Neural progenitor cell (in vitro differentiated cells): ENCODE measurements at regions not wholly inside any gene's neighbourhood (a gene's known extent, or its start where the extent isn't known, plus 50 kb on each side); places are given as distances from the start of the nearest gene placed in this dataset.
"Not testable (repeated sequence)": the region's sequence is repeated elsewhere in the genome, so short reads cannot be mapped to it uniquely, and the experiment has no call there.

Experiments used
- DNase-seq: peaks from one replicate; pipeline ENCODE4 v3.0.0-alpha.2; 2016; ENCODE audit warnings: low spot score
- H2AFZ ChIP-seq: fragments of 200-600 bp; sonication (generic); replicated peaks from 2 replicates; pipeline ENCODE4 v1.6.1; 2016; ENCODE audit warnings: antibody characterized with exemption
- H3F3A ChIP-seq: fragments of 200-600 bp; sonication (generic); 2 replicates; pipeline ENCODE4 v1.6.1; 2016; ENCODE audit warnings: antibody characterized with exemption, low read depth
- H3K27ac ChIP-seq: fragments of 200-600 bp; sonication (generic); 2 replicates; pipeline ENCODE4 v1.5.1; 2016; ENCODE audit warnings: mild to moderate bottlenecking
- H3K27me3 ChIP-seq: fragments of 200-600 bp; sonication (generic); 2 replicates; pipeline ENCODE4 v1.6.1; 2016; ENCODE audit warnings: mild to moderate bottlenecking, moderate library complexity
- H3K36me3 ChIP-seq: fragments of 200-600 bp; sonication (generic); 2 replicates; pipeline ENCODE4 v1.5.1; 2016
- H3K4me1 ChIP-seq: fragments of 200-600 bp; sonication (generic); 2 replicates; pipeline ENCODE4 v1.6.1; 2016; ENCODE audit warnings: mixed run types
- H3K4me2 ChIP-seq: fragments of 200-600 bp; sonication (generic); 2 replicates; pipeline ENCODE4 v1.6.1; 2016
- H3K4me3 ChIP-seq: fragments of 200-600 bp; sonication (generic); 2 replicates; pipeline ENCODE4 v1.5.1; 2016
- H3K79me2 ChIP-seq: fragments of 200-600 bp; sonication (generic); 2 replicates; pipeline ENCODE4 v1.6.1; 2016; ENCODE audit warnings: low read depth
- H3K9ac ChIP-seq: fragments of 200-600 bp; sonication (generic); 2 replicates; pipeline ENCODE4 v1.6.1; 2016
- H3K9me3 ChIP-seq: fragments of 200-600 bp; sonication (generic); 2 replicates; pipeline ENCODE4 v1.5.1; 2016; ENCODE audit warnings: low read depth
- H4K20me1 ChIP-seq: fragments of 200-600 bp; sonication (generic); 2 replicates; pipeline ENCODE4 v1.6.1; 2016; ENCODE audit warnings: low read depth
- H3K27ac Mint-ChIP-seq: 3 replicates; pipeline ENCODE4 v1.8.0; 2021; ENCODE audit warnings: mixed read lengths
- H3K27me3 Mint-ChIP-seq: 2 replicates; pipeline ENCODE4 v1.8.0; 2022; ENCODE audit warnings: low read depth, mild to moderate bottlenecking, inconsistent platforms, moderate library complexity, mixed read lengths; ENCODE audit not compliant: insufficient read depth
- H3K36me3 Mint-ChIP-seq: 3 replicates; pipeline ENCODE4 v1.8.0; 2021; ENCODE audit warnings: mixed read lengths
- H3K4me1 Mint-ChIP-seq: 3 replicates; pipeline ENCODE4 v1.8.0; 2021; ENCODE audit warnings: mixed read lengths
- H3K4me3 Mint-ChIP-seq: 3 replicates; pipeline ENCODE4 v1.8.0; 2021; ENCODE audit warnings: mild to moderate bottlenecking, moderate library complexity, mixed read lengths
- H3K9me3 Mint-ChIP-seq: 3 replicates; pipeline ENCODE4 v1.8.0; 2020; ENCODE audit warnings: mixed read lengths
- CTCF ChIP-seq: fragments of 200-600 bp; sonication (generic); IDR thresholded peaks from 2 replicates; pipeline ENCODE4 v1.5.1; 2017; ENCODE audit warnings: antibody characterized with exemption, mild to moderate bottlenecking
- EZH2 ChIP-seq: fragments of 200-600 bp; sonication (generic); IDR thresholded peaks from 2 replicates; pipeline ENCODE4 v1.6.1; 2017; ENCODE audit warnings: antibody characterized with exemption, mild to moderate bottlenecking, moderate library complexity
- EZH2phosphoT487 ChIP-seq: fragments of 200-600 bp; sonication (generic); IDR thresholded peaks from 2 replicates; pipeline ENCODE4 v1.6.1; 2017; ENCODE audit warnings: antibody characterized with exemption

- no peaks in the 10 kb centered on the region for H3K36me3 Mint-ChIP-seq
- Histone ChIP-seq H4K20me1 (no peaks in the 10 kb centered on the region), H3K36me3 (no peaks in the 10 kb centered on the region), H3K4me3 (no peak overlapping the region), H3K9me3 (no peaks in the 10 kb centered on the region), H3K4me1 (no peaks in the 10 kb centered on the region), H3K27me3 (no peaks in the 10 kb centered on the region), H2AFZ (no peak overlapping the region), H3K79me2 (no peaks in the 10 kb centered on the region), H3K9ac (no peak overlapping the region), H3F3A (no peaks in the 10 kb centered on the region), H3K27ac (no peak overlapping the region), H3K4me2 (no peak overlapping the region)
- peaks cover 4% of the 10 kb centered on the region for H3K27me3 Mint-ChIP-seq
- DNase-seq, result no peak
- H3K4me1 Mint-ChIP-seq, result peaks cover 12% of the 10 kb centered on the region
- no peak for TF ChIP-seq EZH2
- TF ChIP-seq EZH2phosphoT487, result no peak
- no peak for TF ChIP-seq CTCF
- peaks cover 3% of the 10 kb centered on the region for H3K9me3 Mint-ChIP-seq
- no peak overlapping the region for H3K4me3 Mint-ChIP-seq
- H3K27ac Mint-ChIP-seq, result no peak overlapping the region
Observed at GRCh38 chr2:234898534-234899053, 53.2 kb upstream of the SH3BP4 start.

- not testable (repeated sequence) for H3K27ac Mint-ChIP-seq
Observed at GRCh38 chr2:234888442-234888841, 63.4 kb upstream of the SH3BP4 start.

GRCh38 chr2:234887195-234887594 is 64.6 kb upstream of the SH3BP4 start:
- H3K27me3 Mint-ChIP-seq, result peaks cover 2% of the 10 kb centered on the region
- no peaks in the 10 kb centered on the region for H3K36me3 Mint-ChIP-seq
- no peak overlapping the region for H3K9ac ChIP-seq
- no peak overlapping the region for H3K4me3 Mint-ChIP-seq
- no peak for TF ChIP-seq EZH2phosphoT487
- peaks cover 21% of the 10 kb centered on the region for H3K4me1 Mint-ChIP-seq
- H3F3A ChIP-seq, result no peaks in the 10 kb centered on the region
- no peaks in the 10 kb centered on the region for H3K9me3 ChIP-seq
- H3K79me2 ChIP-seq, result no peaks in the 10 kb centered on the region
- H2AFZ ChIP-seq, result no peak overlapping the region
- no peaks in the 10 kb centered on the region for H4K20me1 ChIP-seq
- H3K4me3 ChIP-seq, result no peak overlapping the region
- H3K27me3 ChIP-seq, result no peaks in the 10 kb centered on the region
- peaks cover 14% of the 10 kb centered on the region for H3K4me1 ChIP-seq
- no peak overlapping the region for H3K27ac ChIP-seq
- DNase-seq, result no peak
- peaks cover 5% of the 10 kb centered on the region for H3K9me3 Mint-ChIP-seq
- H3K4me2 ChIP-seq, result no peak overlapping the region
- H3K27ac Mint-ChIP-seq, result peak overlapping the region; percentile 9
- H3K36me3 ChIP-seq, result no peaks in the 10 kb centered on the region

More at GRCh38 chr2:234888442-234888841, 63.4 kb upstream of the SH3BP4 start:
- H3K36me3 Mint-ChIP-seq, DNase-seq, H3K9ac ChIP-seq, H3F3A ChIP-seq, H3K36me3 ChIP-seq, H3K79me2 ChIP-seq, H3K27ac ChIP-seq, H3K27me3 ChIP-seq, H4K20me1 ChIP-seq, H3K9me3 ChIP-seq, H2AFZ ChIP-seq, H3K9me3 Mint-ChIP-seq, H3K27me3 Mint-ChIP-seq, H3K4me3 Mint-ChIP-seq: not testable (repeated sequence)
- peaks cover 14% of the 10 kb centered on the region for H3K4me1 Mint-ChIP-seq
- Histone ChIP-seq H3K4me1 (peaks cover 10% of the 10 kb centered on the region), H3K4me3 (peak overlapping the region; percentile 35), H3K4me2 (peak overlapping the region; percentile 35)

- H3K4me3 Mint-ChIP-seq, result no peak overlapping the region
- no peak overlapping the region for H2AFZ ChIP-seq
Observed at GRCh38 chr2:234885886-234886285, 65.9 kb upstream of the SH3BP4 start.

More at GRCh38 chr2:234885886-234886285, 65.9 kb upstream of the SH3BP4 start:
- Histone ChIP-seq H4K20me1 (no peaks in the 10 kb centered on the region), H3K9ac (no peak overlapping the region), H3K4me2 (no peak overlapping the region), H3K79me2 (no peaks in the 10 kb centered on the region), H3K9me3 (no peaks in the 10 kb centered on the region), H3K4me3 (no peak overlapping the region), H3K4me1 (peaks cover 19% of the 10 kb centered on the region), H3K27me3 (no peaks in the 10 kb centered on the region), H3K36me3 (no peaks in the 10 kb centered on the region), H3K27ac (no peak overlapping the region), H3F3A (peaks cover 4% of the 10 kb centered on the region)
- Mint-ChIP-seq H3K9me3 (peaks cover 5% of the 10 kb centered on the region), H3K27me3 (peaks cover 2% of the 10 kb centered on the region), H3K36me3 (no peaks in the 10 kb centered on the region), H3K4me1 (peaks cover 31% of the 10 kb centered on the region), H3K27ac (no peak overlapping the region)
- DNase-seq, result no peak
- TF ChIP-seq EZH2phosphoT487, result no peak
- TF ChIP-seq CTCF, result no peak
- TF ChIP-seq EZH2, result no peak
